SK-N-SH treated with all-trans-retinoic acid at 6 μM for 48 hours (cell line): ENCODE measurements at regions not wholly inside any gene's neighbourhood (a gene's known extent, or its start where the extent isn't known, plus 50 kb on each side); places are given as distances from the start of the nearest gene placed in this dataset.

Experiments
- ATAC-seq: fragments of 200-7000 bp; cut with Tn5 transposase; 3 replicates; pipeline ENCODE4 v1.9.1; 2020; ENCODE audit warnings: mild to moderate bottlenecking, moderate library complexity
- ARNTL ChIP-seq: fragments of 450-650 bp; formaldehyde crosslinking; IDR thresholded peaks from 2 replicates; pipeline ENCODE4 v1.5.0; 2020; ENCODE audit warnings: low read depth, mild to moderate bottlenecking, moderate library complexity, borderline replicate concordance
- BACH2 ChIP-seq: fragments of 250-450 bp; sonication (Bioruptor Pico); IDR thresholded peaks from 2 replicates; pipeline ENCODE4 v1.9.0; 2021; ENCODE audit warnings: mild to moderate bottlenecking, borderline replicate concordance
- CSDC2 ChIP-seq: fragments of 250-450 bp; sonication (Bioruptor Pico); IDR thresholded peaks from 2 replicates; pipeline ENCODE4 v1.5.0; 2020; ENCODE audit warnings: mild to moderate bottlenecking, moderate library complexity
- CSRNP3 ChIP-seq: fragments of 250-450 bp; sonication (Bioruptor Pico); IDR thresholded peaks from 2 replicates; pipeline ENCODE4 v1.5.1; 2021; ENCODE audit warnings: mild to moderate bottlenecking, moderate library complexity
- GLIS3 ChIP-seq: fragments of 250-450 bp; sonication (Bioruptor Pico); IDR thresholded peaks from 2 replicates; pipeline ENCODE4 v1.5.0; 2020; ENCODE audit warnings: mild to moderate bottlenecking, moderate library complexity
- ISL1 ChIP-seq: fragments of 250-450 bp; sonication (Bioruptor Pico); IDR thresholded peaks from 2 replicates; pipeline ENCODE4 v2.1.2; 2022; ENCODE audit warnings: mild to moderate bottlenecking, moderate library complexity
- OSR1 ChIP-seq: fragments of 250-450 bp; sonication (Bioruptor Pico); IDR thresholded peaks from 2 replicates; pipeline ENCODE4 v1.8.0; 2022; ENCODE audit warnings: moderate library complexity, mild to moderate bottlenecking, inconsistent platforms
- PATZ1 ChIP-seq: fragments of 250-450 bp; sonication (Bioruptor Pico); IDR thresholded peaks from 2 replicates; pipeline ENCODE4 v1.8.0; 2020; ENCODE audit warnings: mild to moderate bottlenecking, moderate library complexity, borderline replicate concordance
- PPARA ChIP-seq: fragments of 250-450 bp; sonication (Bioruptor Pico); IDR thresholded peaks from 2 replicates; pipeline ENCODE4 v1.5.0; 2020; ENCODE audit warnings: mild to moderate bottlenecking, borderline replicate concordance
- RARB ChIP-seq: fragments of 250-450 bp; sonication (Bioruptor Pico); IDR thresholded peaks from 2 replicates; pipeline ENCODE4 v1.8.0; 2021; ENCODE audit warnings: mild to moderate bottlenecking, moderate library complexity
- SNAI2 ChIP-seq: fragments of 250-450 bp; sonication (Bioruptor Pico); IDR thresholded peaks from 2 replicates; pipeline ENCODE4 v1.5.0; 2020; ENCODE audit warnings: mild to moderate bottlenecking, moderate library complexity
- TCF4 ChIP-seq: fragments of 250-450 bp; sonication (Bioruptor Pico); IDR thresholded peaks from 2 replicates; pipeline ENCODE4 v1.8.0; 2021; ENCODE audit warnings: mild to moderate bottlenecking, moderate library complexity, borderline replicate concordance
- ZC3H10 ChIP-seq: fragments of 250-450 bp; sonication (Bioruptor Pico); IDR thresholded peaks from 2 replicates; pipeline ENCODE4 v1.5.1; 2021; ENCODE audit warnings: mild to moderate bottlenecking, moderate library complexity
- ZFP3 ChIP-seq: fragments of 250-450 bp; sonication (Bioruptor Pico); IDR thresholded peaks from 2 replicates; pipeline ENCODE4 v1.5.0; 2020; ENCODE audit warnings: mild to moderate bottlenecking, moderate library complexity
- ZFP30 ChIP-seq: fragments of 450-650 bp; formaldehyde crosslinking; IDR thresholded peaks from 2 replicates; pipeline ENCODE4 v1.5.0; 2022; ENCODE audit warnings: mild to moderate bottlenecking, moderate library complexity
- ZNF70 ChIP-seq: fragments of 450-650 bp; formaldehyde crosslinking; IDR thresholded peaks from 2 replicates; pipeline ENCODE4 v1.5.0; 2020; ENCODE audit warnings: mild to moderate bottlenecking, moderate library complexity
- ZNF8 ChIP-seq: fragments of 450-650 bp; formaldehyde crosslinking; IDR thresholded peaks from 2 replicates; pipeline ENCODE4 v1.5.0; 2020; ENCODE audit warnings: mild to moderate bottlenecking, moderate library complexity
- TF ChIP-seq, protein P1 (sequence below): fragments of 250-450 bp; sonication (Bioruptor Pico); IDR thresholded peaks from 2 replicates; pipeline ENCODE4 v1.5.0; 2020; ENCODE audit warnings: mild to moderate bottlenecking, moderate library complexity
- TF ChIP-seq, protein P2 (sequence below): fragments of 250-450 bp; sonication (Bioruptor Pico); IDR thresholded peaks from 2 replicates; pipeline ENCODE4 v1.8.0; 2021; ENCODE audit warnings: low read depth, mild to moderate bottlenecking, moderate library complexity, borderline replicate concordance
- TF ChIP-seq, protein P3 (sequence below): fragments of 250-450 bp; sonication (Bioruptor Pico); IDR thresholded peaks from 2 replicates; pipeline ENCODE4 v1.5.1; 2020; ENCODE audit warnings: low read depth, mild to moderate bottlenecking, moderate library complexity

- TF ChIP-seq, protein P1, sequence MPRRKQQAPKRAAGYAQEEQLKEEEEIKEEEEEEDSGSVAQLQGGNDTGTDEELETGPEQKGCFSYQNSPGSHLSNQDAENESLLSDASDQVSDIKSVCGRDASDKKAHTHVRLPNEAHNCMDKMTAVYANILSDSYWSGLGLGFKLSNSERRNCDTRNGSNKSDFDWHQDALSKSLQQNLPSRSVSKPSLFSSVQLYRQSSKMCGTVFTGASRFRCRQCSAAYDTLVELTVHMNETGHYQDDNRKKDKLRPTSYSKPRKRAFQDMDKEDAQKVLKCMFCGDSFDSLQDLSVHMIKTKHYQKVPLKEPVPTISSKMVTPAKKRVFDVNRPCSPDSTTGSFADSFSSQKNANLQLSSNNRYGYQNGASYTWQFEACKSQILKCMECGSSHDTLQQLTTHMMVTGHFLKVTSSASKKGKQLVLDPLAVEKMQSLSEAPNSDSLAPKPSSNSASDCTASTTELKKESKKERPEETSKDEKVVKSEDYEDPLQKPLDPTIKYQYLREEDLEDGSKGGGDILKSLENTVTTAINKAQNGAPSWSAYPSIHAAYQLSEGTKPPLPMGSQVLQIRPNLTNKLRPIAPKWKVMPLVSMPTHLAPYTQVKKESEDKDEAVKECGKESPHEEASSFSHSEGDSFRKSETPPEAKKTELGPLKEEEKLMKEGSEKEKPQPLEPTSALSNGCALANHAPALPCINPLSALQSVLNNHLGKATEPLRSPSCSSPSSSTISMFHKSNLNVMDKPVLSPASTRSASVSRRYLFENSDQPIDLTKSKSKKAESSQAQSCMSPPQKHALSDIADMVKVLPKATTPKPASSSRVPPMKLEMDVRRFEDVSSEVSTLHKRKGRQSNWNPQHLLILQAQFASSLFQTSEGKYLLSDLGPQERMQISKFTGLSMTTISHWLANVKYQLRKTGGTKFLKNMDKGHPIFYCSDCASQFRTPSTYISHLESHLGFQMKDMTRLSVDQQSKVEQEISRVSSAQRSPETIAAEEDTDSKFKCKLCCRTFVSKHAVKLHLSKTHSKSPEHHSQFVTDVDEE (CRISPR knock-in tag): no peak
- TF ChIP-seq PATZ1 (CRISPR knock-in tag): no peak
- ATAC-seq: no peak
These were observed 74.3 kb downstream of the ANKRD60 start for GRCh38 chr20:58154113-58154512.

DNA sequence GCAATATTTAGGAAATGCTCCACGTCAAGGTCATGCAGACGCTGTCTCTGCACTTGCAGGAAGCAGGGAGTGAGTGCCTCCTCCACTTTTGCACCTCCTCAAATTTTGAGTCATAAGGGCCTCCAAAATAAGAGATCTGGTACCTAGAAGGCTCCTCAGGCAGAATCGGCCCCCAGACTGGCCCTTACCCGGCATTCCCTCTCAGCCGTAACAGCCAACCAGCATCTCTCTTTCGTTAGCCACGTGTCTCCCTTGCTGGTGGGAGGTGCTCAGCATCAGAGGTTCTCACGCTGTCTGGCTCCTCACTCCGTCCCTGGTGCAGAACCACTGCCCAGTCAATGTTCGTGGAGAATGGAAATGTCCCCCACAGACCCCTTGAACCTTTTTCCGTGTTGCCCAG lies 75.3 kb downstream of the ANKRD60 start:
- no peak for ATAC-seq
- TF ChIP-seq ZFP30 (CRISPR knock-in tag): no peak
- no peak for TF ChIP-seq CSDC2
- TF ChIP-seq TCF4: no peak
- TF ChIP-seq ZNF70: no peak
- TF ChIP-seq ARNTL (CRISPR knock-in tag): no peak
- TF ChIP-seq SNAI2 (CRISPR knock-in tag): no peak
- no peak for TF ChIP-seq ZC3H10
- TF ChIP-seq, protein P2, sequence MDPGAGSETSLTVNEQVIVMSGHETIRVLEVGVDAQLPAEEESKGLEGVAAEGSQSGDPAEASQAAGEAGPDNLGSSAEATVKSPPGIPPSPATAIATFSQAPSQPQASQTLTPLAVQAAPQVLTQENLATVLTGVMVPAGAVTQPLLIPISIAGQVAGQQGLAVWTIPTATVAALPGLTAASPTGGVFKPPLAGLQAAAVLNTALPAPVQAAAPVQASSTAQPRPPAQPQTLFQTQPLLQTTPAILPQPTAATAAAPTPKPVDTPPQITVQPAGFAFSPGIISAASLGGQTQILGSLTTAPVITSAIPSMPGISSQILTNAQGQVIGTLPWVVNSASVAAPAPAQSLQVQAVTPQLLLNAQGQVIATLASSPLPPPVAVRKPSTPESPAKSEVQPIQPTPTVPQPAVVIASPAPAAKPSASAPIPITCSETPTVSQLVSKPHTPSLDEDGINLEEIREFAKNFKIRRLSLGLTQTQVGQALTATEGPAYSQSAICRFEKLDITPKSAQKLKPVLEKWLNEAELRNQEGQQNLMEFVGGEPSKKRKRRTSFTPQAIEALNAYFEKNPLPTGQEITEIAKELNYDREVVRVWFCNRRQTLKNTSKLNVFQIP (CRISPR knock-in tag): no peak
- no peak for TF ChIP-seq ISL1 (CRISPR knock-in tag)
- no peak for TF ChIP-seq CSRNP3 (CRISPR knock-in tag)
- TF ChIP-seq GLIS3 (CRISPR knock-in tag): no peak
- TF ChIP-seq BACH2 (CRISPR knock-in tag): no peak
- TF ChIP-seq, protein P1 (CRISPR knock-in tag): no peak
- no peak for TF ChIP-seq PPARA (CRISPR knock-in tag)
- no peak for TF ChIP-seq ZNF8 (CRISPR knock-in tag)
- TF ChIP-seq ZFP3 (CRISPR knock-in tag): no peak
- TF ChIP-seq, protein P3, sequence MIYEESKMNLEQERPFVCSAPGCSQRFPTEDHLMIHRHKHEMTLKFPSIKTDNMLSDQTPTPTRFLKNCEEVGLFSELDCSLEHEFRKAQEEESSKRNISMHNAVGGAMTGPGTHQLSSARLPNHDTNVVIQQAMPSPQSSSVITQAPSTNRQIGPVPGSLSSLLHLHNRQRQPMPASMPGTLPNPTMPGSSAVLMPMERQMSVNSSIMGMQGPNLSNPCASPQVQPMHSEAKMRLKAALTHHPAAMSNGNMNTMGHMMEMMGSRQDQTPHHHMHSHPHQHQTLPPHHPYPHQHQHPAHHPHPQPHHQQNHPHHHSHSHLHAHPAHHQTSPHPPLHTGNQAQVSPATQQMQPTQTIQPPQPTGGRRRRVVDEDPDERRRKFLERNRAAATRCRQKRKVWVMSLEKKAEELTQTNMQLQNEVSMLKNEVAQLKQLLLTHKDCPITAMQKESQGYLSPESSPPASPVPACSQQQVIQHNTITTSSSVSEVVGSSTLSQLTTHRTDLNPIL: no peak

GRCh38 chr20:58150772-58151171 lies 77.7 kb downstream of the ANKRD60 start:
- TF ChIP-seq SNAI2 (CRISPR knock-in tag): no peak
- TF ChIP-seq, protein P2 (CRISPR knock-in tag): no peak
- no peak for TF ChIP-seq ISL1 (CRISPR knock-in tag)
- TF ChIP-seq CSDC2: no peak
- no peak for TF ChIP-seq OSR1 (CRISPR knock-in tag)
- no peak for TF ChIP-seq ZFP3 (CRISPR knock-in tag)
- TF ChIP-seq ZNF70: no peak
- no peak for TF ChIP-seq RARB (CRISPR knock-in tag)
- TF ChIP-seq PATZ1 (CRISPR knock-in tag): no peak
- no peak for TF ChIP-seq ZFP30 (CRISPR knock-in tag)
- no peak for ATAC-seq
